Endometrium (tissue), 2 donors: ENCODE measurements at regions not wholly inside any gene's neighbourhood (a gene's known extent, or its start where the extent isn't known, plus 50 kb on each side); places are given as distances from the start of the nearest gene placed in this dataset.
"Not testable (repeated sequence)": the region's sequence is repeated elsewhere in the genome, so short reads cannot be mapped to it uniquely, and the experiment has no call there.

Experiments used
- FAIRE-seq: peaks from 2 replicates; lab custom pipeline; 2012; peaks lifted over from hg19 to GRCh38; lab: Jason Lieb, UNC
- donor health status: control.
- donor health status: control.

DNA sequence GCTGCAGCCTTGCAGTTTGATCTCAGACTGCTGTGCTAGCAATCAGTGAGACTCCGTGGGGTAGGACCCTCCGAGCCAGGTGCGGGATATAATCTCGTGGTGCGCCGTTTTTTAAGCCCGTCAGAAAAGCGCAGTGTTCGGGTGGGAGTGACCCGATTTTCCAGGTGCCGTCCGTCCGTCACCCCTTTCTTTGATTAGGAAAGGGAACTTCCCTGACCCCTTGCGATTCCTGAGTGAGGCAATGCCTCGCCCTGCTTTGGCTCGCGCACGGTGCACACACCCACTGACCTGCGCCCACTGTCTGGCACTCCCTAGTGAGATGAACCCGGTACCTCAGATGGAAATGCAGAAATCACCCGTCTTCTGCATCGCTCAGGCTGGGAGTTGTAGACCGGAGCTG, 203.2 kb downstream of the SNCAIP start:
- FAIRE-seq: not testable (repeated sequence)

DNA sequence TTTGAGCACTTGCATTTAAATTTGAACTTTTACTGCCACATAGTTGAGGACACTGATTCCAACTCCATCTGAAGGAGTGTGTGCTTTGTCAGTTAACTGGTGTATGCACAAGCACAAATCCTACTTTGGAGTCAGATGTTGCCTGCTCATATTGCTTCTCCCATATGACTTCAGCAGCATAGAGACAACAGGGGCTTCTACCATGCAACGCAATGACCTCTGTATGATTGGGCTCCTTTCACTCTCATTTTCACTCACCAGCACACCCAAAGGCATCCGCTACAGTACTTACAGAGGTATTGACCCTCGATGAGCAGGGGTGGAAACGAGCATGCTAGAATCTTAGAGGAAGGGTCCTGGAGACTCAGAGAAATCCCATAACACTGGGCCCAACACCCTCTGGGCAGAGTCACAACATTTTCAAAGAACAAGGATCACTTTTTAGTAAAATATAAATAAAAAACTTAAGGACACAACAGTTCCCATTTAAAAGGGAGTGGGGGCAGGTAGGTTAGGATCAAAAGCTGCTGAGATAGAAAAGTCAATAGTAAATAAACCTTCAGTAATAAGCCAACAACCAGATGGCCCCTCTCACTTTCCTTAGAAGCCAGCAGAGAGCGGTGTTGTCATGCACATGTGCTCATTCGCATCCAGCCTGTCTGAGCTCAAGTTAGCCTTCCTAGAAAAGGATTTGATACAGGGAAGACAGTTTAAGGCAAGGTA, 203.8 kb downstream of the SNCAIP start:
- FAIRE-seq: peak; percentile 8

DNA sequence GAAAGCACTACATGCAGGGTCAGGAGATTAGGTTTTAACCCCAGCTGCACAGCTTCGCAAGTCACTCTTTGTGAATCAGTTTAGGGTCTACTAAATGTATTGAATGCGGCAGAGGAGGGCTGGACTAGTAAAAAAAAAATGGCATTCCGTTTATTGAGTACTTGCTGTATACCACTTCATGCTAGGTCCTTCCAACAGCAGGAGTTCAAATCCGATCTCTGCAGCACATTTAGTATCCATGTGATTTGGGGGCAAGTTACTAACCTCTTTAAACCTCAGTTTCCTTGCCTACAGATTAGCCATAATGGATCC, 204.4 kb downstream of the SNCAIP start:
- FAIRE-seq: no peak

DNA sequence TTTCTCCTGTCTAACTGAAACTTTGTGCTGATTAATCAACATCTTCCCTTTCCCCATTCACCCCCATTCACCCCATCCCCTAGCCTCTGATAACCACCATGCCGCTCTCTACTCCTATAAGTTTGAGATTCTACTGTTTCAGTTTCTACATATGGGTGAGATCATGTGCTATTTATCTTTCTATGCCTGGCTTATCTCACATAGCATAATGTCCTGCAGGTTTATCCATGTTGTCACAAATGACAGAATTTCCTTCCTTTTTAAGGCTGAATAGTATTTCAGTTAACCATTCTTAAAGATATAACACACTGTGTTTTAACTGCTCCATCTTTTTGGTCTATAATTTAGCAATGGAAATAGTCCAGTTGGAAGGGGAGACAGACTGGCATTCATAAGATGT, 205.1 kb downstream of the SNCAIP start:
- no peak for FAIRE-seq

DNA sequence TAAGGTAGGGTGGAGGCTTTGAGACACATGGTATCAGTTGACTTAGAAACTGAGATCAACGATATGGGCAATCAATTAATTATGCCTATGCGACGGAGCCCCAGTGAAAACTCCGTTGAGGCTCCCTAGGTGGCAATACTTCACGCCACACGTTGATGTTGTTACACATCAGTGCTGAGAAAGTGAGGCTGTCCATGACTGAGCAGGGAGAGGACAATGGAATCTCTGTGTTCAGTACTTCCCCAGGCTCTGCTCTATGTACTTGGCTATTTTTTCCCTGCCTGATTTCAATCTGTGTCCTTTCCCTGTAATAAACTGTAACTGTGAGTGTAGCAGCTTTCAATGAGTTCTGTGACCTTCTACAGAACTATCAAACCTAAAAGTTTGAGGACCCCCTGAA, 211.7 kb downstream of the SNCAIP start:
- FAIRE-seq: no peak

DNA sequence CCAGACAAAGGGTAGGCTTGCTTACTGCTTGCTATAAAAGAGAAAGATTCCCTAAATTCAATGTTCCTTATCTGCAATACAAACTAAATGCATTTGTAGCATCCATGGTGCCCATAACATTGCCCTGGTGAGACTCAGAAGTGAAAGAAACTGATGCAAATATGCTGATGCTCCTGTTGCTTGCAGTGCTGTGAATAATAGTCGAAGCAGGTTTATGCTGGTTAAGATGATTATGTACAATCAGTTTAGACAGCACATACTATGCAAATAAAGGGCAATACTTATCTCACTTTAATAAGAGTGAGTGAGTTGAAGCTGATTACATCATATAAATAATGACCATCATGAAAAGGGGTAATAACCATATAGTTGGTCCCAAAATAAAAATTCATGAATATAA, 215.5 kb downstream of the SNCAIP start:
- FAIRE-seq: no peak

DNA sequence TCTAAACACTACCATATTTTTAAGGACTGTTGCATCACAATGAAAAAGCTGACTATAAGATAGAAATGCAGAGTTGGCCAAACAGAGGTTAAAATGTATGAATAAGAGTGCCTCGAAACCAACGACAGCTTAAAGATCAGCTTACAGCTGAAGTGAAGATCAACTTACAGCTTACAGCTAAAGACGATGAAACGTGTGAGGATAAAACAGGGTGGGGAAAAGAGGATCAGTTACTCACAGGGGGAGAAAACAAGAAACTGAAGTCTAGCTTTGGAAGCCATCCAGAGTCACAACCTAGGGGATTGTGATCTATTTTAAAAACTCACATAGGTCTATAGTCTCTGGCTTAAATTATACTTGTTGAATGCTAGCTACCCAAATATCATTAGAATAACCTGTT, 220.0 kb downstream of the SNCAIP start:
- FAIRE-seq: no peak

DNA sequence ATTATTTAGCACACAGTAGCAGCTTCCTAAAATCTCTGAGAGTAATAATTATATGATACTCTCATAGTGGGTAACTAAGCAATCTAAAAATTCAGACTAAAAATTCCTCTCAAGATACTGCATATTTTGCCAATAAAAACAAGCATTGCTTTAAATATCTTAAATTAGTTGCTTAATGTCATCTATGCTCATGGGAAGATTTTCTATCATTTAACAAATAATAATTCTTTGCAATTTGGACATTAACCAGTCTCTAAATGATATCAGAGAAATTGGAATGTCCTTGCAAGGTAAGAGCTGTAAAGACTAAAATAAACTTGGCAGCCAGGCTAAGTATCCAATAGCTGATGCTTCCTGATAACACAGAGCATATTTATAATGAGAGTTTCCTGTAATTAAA, 221.8 kb downstream of the SNCAIP start:
- no peak for FAIRE-seq

DNA sequence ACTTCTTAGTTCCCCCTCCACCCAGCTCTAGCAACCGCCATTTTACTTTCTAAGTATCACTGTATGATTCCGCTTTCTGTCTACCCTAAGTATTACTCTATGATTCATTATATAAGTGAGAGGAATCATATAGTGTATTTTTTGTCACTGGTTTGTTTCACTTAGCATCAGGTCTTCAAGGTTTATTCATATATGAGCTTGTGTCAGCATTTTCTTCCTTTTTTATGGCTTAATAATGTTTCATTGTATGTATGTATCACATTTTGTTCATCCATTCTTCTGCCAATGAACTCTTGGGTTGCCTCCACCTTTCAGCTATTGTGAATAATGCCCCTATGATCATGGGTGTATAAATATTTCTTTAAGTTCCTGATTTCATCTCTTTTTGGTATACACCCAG, 222.8 kb downstream of the SNCAIP start:
- no peak for FAIRE-seq

DNA sequence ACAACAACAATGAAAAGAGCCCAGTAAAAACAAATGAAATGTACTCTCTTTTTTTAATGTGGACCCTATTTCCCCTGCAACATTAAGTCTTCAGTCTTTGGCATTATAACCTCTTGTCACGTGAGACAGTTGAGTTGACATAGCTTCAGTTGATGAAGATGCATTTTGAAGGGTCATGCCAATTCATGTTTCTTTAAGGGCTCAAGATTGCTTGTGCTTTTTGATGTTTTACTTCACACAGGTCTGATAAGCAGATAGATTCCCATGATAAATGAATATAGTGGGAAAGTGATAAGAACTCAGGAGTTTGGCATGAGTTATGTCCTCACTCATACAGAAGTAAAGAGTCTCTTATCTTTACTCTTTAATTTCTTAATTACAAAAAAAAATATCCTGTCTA, 229.4 kb downstream of the SNCAIP start:
- FAIRE-seq: no peak

DNA sequence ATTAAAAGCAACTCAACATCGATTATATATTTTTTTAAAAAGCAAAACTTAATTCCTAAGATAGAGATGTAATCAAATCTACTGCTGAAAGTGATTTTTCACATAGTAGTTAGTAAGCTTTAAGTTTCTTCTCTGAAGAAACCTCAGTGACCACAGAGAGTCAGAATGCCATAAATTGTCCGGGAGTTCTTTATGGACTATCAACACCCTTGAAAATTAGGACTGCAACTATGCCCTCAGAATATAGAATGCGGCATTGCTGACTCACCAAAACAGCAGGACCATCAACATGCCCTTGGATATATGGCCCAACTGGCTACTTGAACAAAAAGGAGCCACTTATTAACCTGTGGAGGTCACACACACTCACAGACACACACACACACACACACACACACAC, 228.9 kb upstream of the SNX2 start:
- no peak for FAIRE-seq

DNA sequence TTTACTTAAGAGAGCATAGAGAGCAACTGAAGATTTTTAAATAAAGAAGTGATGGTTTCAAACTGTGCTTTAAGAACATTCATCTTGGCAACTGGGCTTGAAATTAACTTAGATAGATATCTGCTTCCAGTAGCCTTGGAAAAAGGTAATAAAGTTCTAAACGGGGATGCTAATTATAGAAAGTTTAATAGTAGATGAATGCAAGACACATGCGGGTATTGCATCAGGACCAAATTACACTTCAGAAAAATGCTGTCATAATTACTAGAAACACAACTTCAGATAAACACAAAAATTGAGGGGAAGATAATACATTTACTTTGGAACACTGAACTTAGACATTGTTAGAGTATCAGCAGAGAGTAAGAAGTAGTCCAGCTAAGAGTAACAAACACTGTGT, 227.7 kb upstream of the SNX2 start:
- no peak for FAIRE-seq

DNA sequence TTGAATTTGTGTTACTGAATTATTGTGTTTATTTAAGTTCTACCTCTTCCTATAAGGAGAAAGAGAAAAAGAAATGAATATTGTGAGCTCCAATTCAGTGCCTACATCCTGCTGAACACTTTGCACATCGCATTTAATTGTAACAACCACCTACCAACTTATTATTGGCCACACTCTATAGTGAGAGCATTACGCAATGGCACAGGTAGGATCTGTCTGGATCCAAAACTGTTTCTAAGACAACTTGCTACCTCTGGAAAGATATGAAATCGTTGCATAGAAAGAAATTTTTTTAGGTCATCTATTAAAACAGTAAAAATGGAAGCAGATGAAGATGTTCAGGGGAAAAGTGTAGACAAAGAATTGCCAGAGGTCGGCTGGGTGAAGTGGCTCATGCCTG, 227.2 kb upstream of the SNX2 start:
- no peak for FAIRE-seq

DNA sequence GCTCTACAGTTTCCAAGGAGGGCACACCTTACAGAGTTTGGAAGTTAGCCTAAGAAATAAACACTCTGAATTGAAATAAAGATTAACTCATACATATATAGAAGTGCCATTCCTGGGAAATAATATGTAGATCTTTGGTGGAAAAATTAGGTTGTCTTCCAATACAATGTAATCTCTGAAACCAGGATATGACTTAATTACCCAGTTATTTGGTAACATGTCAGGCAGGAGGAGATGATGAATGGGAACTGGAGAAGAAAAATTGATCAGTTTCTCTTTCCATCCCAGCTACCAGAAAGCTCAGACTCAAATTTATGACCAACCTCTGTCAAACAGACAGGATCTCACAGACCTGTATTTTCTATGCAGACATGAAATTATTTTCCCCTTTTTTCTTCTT, 215.2 kb upstream of the SNX2 start:
- no peak for FAIRE-seq

DNA sequence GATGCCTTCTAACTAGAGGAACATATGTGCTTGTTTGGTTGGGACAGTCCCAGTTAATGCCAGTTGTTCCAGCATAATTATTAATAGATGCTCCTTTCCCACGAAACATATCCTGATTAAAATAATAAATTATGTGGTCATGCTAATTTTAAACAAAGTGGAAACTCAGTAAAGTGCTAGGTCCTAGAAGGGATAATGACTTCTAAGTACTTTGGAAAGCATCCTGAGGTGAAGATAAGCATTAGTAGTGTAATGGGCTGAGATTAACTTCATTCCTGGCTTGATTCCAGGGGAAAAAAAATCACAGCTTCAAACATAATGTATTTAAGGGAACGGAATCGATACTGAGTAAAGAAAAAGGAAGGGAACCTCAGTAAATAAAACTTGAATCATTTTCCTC, 213.7 kb upstream of the SNX2 start:
- no peak for FAIRE-seq

DNA sequence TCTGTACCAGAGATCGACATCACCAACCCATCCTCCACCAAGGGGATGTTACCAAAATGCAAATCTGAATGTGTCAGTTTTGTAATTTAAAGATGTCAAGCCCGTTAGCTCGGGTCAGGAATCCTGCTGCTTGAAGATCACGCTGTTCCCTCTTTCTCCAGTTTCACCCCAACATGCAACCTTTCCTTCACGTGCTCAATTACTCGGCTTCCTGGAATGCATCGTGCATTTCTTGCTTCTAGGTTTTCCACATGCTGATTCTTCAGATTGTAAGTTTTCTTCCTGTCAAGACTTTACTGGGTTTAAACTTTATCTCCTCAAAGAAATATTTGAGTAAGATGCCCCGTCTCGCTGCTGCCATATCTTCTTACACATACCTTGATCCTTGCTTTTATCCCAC, 209.5 kb upstream of the SNX2 start:
- FAIRE-seq: no peak

DNA sequence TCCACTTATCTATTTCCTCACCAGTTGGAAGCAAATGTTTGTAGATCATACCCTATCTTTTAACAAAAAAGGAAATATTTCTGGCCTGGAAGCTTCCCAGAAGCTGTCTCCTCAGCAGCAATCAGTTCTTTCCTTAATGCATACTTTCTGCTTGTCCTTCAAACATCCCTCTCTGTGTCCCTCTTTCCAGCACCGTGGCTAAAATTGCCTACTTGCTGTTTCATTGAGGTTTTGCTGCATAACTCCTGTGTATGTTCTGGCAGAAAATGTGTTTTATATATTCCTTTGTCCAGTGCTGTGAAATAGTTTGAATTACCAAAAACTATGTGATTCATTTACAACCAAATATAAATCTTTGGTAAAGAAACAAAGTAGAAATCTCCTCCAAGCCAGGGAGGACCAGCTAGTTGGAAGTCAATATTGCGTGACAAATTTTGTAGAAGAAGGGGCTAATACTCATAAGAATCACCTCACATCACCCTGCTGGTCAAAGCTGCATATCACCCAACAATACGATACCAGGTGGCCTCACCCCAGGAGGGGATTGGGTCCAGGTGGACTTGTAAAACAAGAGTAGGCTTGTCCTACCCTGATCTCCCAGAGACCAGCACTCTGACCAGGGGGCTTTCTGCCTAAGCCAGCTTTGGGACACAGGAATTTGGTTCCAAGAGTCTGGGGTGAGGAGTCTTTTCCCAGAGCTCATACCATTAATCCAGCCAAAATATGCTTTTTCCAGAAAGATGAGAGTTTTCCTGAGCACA, 198.4 kb upstream of the SNX2 start:
- no peak for FAIRE-seq

DNA sequence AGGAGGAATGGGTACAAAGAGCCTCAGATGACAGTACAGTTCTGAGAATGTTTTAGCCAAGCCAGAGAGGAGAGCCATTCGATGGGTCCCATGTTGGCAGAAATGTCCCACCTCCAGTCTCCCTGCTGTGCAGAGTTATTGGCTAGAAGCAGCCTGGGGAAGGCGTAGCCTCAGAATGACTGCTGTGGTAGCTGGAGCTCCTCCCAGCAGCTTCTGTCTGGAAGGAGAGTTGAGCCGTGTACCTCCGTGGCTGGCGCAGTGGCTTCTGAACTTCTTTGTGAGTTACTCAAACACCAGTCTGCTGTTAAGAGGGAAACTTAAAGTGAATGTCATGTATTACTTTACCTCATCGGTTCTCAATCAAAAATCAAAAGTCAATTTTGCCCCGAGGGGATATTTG, 193.3 kb upstream of the SNX2 start:
- FAIRE-seq: no peak

DNA sequence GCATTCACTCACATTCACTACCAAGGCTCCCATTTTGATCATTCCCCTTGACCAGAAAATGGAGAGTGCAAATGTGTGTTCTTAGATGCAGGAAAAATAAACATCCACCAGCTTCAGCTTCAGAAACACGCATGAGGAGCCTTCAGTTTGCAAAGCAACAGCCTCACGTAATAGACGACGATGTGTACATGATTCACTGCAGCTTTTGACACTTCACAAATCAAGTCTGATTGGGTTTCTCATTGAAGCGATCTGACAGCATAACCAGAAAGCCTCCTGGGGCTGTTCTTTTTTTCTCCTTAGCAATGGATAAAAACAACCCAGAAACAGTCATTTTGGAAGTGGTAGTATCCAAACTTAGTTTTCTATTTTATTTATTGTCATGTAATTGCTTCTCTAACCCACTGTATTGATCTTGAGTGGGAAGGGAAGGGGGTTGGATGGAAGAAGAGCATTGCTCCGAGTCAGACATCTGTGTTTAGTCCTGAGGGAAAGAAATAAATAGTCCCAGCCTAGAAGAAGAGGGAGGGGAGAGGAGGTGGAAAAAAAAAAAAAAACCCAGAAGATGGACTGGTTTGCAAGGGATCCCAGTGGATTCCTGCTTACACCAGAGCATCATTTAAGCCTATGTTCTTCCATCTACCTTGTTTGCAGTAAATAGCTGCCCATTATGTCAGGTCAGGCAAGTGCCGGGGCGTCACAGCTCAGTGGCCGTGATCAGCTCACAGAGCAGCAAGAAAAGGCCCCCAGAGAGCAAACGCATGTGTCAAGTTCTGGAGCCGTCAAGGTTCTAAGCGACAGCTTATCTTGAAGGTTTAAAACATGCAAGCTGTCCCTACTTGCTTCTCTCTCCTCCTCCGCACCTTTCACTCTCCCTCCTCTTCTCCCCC, 190.2 kb upstream of the SNX2 start:
- no peak for FAIRE-seq

DNA sequence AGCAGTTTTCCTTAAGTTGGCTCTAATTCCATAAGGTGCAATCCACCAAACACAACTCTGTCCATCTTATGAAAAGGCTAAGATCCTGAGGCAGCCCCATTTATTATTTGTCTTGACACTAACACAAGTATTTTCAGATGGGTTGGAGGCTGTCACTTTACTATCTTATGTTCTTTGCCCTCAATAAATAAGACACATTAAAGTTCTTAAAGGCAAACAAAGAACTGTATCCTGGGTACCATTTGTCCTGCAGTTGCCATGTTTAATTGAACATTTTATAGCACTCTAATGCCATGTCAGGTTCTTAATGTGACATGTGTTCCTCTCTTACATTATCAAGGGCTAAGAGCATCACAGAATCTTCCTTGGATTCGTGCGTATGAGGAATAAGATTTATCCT, 189.5 kb upstream of the SNX2 start:
- no peak for FAIRE-seq

DNA sequence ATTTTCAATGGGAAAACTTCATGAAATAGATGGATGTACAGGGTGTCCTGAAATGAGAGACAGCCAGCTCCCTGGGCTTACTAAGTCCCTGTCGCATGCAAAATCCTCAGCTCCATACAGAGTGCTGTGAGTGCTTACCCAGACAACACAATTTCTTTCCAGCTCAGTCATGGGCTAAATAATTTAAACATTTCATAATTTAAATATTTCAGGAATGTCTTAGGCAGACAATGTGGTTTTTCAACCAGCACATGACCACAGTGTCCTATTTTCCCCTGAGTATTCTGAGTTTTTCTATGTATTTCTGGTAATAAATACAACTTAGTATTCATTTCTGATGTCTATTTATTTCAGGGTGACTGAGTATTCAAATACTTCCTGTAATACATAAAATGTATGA, 188.5 kb upstream of the SNX2 start:
- no peak for FAIRE-seq

DNA sequence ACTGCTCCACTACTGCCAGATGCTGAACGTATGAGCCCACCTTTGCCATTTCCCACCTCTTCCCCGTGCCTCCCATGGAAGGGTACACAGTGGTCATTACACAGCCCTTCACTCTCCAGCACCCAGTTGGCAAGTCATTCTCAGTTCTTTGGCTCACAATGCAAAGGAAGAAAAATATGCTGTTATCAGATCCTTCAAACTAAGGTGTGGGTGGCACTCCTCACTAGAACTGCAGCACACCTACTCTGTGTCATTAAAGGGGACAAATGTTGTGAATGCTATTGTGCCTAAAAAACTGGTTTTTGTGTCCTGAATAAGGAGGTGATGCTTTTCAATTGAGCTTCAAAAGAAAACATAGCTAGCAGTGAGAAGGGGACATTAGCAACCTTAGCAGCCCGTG, 183.1 kb upstream of the SNX2 start:
- no peak for FAIRE-seq

DNA sequence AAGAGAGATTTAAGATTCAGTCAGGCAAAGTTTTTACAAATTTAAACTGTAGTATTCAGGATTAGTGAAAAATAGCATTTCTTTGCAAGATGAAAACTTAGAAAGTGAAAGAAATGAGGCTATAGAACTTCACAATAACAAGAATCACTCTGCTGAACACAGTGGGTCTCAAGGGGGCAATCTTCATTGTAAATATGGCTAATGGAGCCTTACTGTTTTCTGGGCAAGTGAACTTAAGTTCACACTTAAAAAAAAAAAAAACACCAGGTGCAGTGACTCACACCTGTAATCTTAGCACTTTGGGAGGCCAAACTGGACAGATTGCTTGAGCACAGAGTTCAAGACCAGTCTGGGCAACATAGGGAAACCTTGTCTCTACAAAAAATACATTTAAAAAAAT, 175.9 kb upstream of the SNX2 start:
- no peak for FAIRE-seq
